ENCODE measurements at regions not wholly inside any gene's neighbourhood (a gene's known extent, or its start where the extent isn't known, plus 50 kb on each side); places are given as distances from the start of the nearest gene placed in this dataset.

DNA sequence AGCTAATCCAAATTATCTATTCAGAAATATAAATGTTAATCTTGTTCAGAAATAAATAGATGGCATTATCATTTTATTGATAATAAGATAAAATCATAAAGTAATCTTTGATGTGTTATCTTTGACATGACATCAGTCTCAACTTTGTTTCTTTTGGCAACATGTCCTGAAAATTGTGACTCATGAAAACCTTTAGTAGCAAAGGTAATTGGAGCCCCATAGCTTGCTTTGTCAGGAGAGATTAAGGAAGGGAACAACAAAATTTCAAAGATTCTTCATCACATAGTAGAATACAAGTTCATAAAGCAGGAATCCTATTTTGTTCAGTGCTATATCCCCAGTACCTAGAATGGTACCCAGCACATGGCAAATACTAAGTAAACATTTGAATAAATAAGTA, 165.4 kb downstream of the KCNE4 start:
- no peak for DNase-seq (ENCODE audit: low read depth)
- no peak overlapping the region for H3K4me3 ChIP-seq (ENCODE audit: low read length)
- TF ChIP-seq, protein P1, sequence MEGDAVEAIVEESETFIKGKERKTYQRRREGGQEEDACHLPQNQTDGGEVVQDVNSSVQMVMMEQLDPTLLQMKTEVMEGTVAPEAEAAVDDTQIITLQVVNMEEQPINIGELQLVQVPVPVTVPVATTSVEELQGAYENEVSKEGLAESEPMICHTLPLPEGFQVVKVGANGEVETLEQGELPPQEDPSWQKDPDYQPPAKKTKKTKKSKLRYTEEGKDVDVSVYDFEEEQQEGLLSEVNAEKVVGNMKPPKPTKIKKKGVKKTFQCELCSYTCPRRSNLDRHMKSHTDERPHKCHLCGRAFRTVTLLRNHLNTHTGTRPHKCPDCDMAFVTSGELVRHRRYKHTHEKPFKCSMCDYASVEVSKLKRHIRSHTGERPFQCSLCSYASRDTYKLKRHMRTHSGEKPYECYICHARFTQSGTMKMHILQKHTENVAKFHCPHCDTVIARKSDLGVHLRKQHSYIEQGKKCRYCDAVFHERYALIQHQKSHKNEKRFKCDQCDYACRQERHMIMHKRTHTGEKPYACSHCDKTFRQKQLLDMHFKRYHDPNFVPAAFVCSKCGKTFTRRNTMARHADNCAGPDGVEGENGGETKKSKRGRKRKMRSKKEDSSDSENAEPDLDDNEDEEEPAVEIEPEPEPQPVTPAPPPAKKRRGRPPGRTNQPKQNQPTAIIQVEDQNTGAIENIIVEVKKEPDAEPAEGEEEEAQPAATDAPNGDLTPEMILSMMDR (conservative IDR thresholded peaks at IDR 0.05; ENCODE audit: low read length), result no peak

DNA sequence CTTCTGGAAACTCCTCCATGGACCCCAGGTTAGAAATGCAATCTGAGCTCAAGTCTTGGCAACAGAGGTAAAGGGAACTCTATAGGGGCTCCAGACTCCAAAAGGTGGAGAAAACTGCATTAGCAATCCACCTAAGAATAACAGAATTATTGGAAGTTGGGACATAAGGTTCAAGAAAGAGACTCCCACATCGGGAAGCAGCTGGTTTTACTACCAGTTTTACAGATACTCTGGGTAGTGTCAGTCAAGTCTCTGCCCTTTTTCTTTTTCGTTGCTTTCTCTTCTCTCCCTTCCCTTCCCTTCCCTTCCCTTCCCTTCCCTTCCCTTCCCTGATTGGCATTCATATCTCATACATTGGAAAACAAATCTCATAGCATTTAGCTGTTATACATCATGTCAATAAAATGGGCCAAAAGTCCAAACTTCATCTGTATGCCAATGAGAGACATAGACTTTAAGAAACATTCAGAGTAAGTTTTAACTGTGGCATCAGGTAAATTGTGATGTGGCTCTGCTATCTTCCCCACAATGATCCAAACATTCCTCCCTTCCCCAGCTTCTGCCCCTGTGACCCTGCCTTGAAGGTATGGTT, 166.7 kb downstream of the KCNE4 start:
- DNase-seq (ENCODE audit: low read depth), result no peak
- TF ChIP-seq, protein P1 (conservative IDR thresholded peaks at IDR 0.05; ENCODE audit: low read length), result no peak
- no peak overlapping the region for H3K4me3 ChIP-seq (ENCODE audit: low read length)

DNA sequence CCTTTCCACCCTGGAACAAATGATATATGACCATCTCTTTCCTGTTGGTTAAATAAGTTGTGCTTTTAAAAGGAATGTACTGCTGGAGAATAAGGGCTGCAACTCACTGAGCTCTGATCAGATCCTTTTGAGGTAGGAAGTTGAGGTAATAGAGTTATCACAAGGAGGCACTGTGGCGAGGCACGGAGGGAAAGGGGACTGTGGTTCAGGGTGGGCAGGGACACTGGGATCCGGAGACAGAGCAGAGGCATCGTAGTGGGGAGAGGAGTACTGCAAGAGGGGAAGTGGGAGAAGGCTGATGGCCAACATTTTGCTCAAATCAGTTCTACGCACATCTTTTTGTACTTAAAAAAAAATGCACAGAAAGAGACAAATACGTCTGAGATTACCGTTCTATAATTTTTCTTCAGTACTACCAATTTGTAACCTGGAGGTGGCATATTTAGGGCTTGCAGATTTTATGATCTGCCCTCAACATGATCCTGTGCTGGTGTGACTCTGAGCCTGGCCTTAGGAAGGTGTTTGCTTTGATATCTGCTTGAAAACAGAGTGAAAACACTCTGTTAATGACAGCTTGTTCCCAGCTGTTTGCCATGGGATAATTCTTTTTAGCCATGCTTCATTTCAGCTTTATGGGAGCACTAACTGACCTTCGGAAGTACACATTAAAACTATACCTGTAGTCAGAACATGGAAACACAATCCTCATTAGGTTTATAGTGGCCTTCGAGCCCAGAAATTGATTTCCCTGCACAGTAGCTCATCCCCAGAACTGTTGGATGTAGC, 168.1 kb downstream of the KCNE4 start:
- no peak overlapping the region for H3K4me3 ChIP-seq (ENCODE audit: low read length)
- TF ChIP-seq, protein P1 (conservative IDR thresholded peaks at IDR 0.05; ENCODE audit: low read length), result no peak
- DNase-seq (ENCODE audit: low read depth), result no peak

DNA sequence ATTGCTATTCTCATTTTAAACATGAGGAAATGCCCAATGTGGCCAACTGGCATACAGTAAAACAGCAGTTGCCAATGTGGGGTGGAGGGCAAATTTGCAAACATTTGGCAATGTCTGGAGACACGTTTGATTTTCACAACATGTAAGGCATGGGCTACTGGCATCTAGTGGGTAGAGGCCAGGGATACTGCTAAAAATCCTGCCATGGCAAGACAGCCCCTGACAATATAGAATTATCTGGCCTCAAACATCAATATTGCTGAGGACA, 168.6 kb downstream of the KCNE4 start:
- no peak overlapping the region for H3K4me3 ChIP-seq (ENCODE audit: low read length)
- TF ChIP-seq, protein P1 (conservative IDR thresholded peaks at IDR 0.05; ENCODE audit: low read length), result no peak
- no peak for DNase-seq (ENCODE audit: low read depth)

DNA sequence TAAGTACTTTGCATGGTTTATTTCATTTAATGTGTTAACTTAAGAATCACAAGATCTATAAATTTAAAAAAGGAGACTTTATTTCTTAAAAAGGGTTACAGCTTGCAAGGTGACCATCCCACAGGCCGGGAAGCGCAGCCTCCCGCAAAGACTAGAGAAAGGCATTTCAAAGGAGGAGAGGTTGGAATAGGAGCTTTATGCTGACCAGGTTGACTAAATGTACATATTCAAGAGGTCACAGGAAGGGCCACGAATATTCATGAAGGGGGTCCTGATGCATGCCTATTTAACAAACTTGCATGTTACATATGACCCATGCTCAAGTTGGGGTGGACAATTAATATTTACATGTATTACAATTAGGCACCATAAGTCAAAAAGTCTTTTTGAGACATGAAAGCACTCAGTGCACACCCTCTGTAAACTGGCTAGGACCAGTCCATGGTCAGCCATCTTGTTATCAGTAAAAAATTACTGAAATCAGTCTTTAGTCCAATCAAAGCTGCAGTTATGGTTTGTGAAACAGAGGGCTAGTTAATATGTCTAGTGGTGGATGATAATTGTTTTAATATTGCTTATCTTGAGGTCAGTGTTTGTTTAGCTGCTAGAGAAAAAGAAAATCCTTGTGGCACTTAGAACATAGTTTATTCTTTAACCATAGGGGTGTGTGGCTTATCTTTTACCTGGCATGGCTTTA, 169.3 kb downstream of the KCNE4 start:
- TF ChIP-seq, protein P1 (conservative IDR thresholded peaks at IDR 0.05; ENCODE audit: low read length), result no peak
- no peak overlapping the region for H3K4me3 ChIP-seq (ENCODE audit: low read length)
- DNase-seq (ENCODE audit: low read depth), result no peak

DNA sequence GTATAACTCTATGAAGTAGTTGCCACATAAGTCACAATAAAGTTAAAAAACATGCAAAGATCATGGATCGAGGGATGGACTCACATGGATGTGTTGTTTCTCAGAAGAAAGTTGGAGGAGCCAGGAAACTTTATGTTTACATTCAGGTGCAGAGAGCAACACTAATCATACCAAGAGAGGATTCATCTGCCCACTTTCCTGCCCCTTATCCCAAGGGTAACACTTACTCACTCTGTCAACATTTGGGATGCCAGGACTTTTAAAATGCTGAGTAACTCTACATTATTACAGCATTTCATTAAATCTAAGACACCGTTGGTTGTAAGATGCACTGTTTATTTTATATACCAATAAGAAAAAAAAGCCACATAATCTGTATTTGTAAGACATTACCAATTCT, 170.4 kb downstream of the KCNE4 start:
- no peak overlapping the region for H3K4me3 ChIP-seq (ENCODE audit: low read length)
- DNase-seq (ENCODE audit: low read depth), result no peak
- TF ChIP-seq, protein P1 (conservative IDR thresholded peaks at IDR 0.05; ENCODE audit: low read length), result no peak

DNA sequence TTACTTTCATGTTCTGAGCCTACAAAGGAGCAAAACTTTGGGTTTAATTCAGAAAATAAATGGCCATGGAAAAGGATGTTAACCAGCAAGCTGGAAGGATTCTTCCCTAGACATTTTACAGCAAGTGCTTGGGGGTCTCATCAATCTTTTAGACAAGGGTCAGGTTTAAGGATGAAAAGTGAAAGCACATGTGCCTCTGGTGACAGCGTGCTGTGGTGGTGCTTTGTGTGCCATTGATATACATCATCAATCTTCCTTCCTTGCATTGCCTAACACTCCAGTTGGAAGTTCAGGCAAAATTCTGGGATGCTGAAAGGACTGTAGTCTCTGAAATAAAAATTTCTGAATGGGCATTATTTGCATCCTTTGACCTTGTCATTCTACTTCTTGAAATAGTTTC, 171.2 kb downstream of the KCNE4 start:
- TF ChIP-seq, protein P1 (conservative IDR thresholded peaks at IDR 0.05; ENCODE audit: low read length), result no peak
- no peak overlapping the region for H3K4me3 ChIP-seq (ENCODE audit: low read length)
- no peak for DNase-seq (ENCODE audit: low read depth)
